ENCODE measurements at regions not wholly inside any gene's neighbourhood (a gene's known extent, or its start where the extent isn't known, plus 50 kb on each side); places are given as distances from the start of the nearest gene placed in this dataset.
"Not testable (repeated sequence)": the region's sequence is repeated elsewhere in the genome, so short reads cannot be mapped to it uniquely, and the experiment has no call there.

DNA sequence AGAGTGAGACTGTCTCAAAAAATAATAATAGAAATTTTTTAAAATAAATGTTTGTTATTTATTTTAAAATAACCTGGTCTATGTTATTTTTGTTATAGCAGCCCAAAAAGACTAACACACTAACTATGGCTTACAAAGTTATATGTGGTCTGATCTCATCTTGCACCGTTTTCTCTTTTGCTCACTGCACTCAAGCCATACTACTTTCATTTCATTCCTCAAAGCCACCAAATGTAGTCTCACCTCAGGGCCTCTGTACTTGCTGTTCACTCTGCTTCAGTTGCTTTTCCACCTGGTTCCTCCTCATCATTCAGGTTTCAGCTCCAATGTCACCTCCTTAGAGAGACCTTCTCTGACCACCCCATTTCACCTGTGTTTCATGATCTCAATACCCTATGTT lies 55.2 kb upstream of the MDM1 start:
- DNase-seq (ENCODE audit: low read depth) = no peak

GRCh38 chr12:68389305-68389704 lies 57.1 kb upstream of the MDM1 start:
- DNase-seq (ENCODE audit: low read depth) = no peak

- no peak for DNase-seq (ENCODE audit: low read depth)
Measured at GRCh38 chr12:68391937-68392336, 59.8 kb upstream of the MDM1 start.

DNA sequence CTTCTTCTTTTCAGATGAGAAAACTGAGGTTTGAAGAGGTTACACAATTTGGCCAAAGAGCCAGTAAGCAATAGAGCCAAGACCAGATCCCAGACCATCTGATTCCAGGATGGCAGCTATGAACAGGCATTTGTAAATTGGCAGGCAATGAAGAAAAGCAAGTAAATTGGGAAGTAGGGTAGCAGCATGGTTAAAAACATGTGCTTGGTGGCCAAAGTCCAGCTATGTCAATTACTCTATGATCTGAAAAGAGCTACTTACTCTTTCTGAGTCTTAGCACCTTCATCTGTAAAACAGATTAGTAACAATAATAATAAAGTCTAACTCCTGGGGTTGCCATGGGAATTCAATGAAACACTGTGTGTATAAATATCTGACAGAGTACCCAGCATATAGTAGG lies 60.2 kb upstream of the MDM1 start:
- DNase-seq (ENCODE audit: low read depth) = no peak

DNA sequence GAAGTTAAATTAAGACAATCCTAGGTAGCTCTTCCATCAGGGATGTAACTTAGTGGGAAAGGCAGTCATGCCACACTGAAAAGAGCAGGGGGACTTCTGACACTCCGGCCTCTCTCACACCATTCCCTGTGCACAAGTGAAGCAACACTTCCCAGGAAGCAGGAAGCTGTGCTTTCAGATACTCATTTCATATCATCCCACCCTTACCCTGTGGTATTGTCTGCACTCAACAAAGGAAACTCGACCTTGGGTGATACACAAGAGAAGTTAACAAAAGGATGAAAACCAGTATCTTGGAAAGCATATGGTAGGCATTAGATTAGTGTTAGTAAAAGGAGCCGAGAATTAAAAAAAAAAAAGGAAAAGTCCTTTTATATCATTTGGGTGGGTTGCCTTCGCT lies 61.3 kb upstream of the MDM1 start:
- no peak for DNase-seq (ENCODE audit: low read depth)

GRCh38 chr12:68397566-68398158 lies 65.5 kb upstream of the MDM1 start:
- no peak for DNase-seq (ENCODE audit: low read depth)

DNA sequence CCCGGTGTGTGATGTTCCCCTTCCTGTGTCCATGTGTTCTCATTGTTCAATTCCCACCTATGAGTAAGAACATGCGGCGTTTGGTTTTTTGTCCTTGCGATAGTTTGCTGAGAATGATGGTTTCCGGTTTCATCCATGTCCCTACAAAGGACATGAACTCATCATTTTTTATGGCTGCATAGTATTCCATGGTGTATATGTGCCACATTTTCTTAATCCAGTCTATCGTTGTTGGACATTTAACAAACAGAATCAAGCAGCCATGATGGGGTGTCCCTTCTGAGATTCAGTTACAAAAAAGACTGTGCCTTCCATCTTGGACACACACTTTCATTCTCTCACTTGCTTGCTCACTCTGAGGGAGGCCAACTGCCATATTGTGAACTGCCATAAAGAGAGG lies 66.5 kb upstream of the MDM1 start:
- not testable (repeated sequence) for DNase-seq (ENCODE audit: low read depth)

DNA sequence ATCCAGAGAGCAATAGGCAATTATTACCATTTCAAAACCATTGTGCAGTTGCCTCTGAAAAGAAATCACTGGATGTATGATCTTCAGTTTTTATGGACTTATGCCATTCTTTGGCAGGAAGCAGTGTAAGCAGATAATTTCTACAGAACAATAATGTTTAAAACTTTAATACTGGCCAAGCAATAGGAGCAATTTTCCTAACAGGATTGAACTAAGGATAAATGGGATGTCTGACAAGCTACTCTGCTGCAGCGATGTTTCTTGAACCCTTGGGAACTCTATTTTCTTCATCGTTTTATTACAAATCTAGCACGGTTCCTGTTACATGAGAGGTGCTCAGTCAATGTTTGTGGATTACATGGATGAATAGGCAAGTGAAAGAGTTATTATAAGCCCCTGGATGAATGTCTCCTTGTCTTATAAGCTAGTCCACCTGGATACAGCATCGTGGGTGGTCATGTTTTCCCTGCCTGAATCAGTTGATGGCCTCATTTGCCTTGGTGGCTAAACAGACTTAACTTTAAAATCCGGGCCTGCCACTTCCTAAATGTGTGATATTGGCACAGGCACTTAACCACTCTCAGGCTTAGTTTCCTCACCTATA lies 68.2 kb upstream of the MDM1 start:
- DNase-seq (ENCODE audit: low read depth) = no peak

DNA sequence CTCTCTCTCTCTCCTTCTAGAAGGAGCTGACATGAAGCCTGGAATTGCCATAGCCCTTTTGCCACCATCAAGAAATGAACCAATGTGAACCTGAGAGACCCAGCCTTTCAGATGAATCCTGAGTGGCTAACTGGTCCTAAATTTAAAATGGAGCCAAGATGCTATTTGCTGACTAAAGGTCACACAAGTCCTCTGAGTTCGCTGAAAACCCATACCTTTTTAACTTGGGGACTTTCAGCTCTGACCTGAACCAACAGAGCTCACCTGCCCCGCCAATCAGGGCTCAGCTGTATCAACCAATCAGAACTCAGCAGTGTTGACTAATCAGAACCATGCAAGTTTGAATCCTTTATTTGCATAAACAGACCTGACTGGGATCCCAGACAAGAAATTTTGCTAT lies 70.3 kb upstream of the MDM1 start:
- no peak for DNase-seq (ENCODE audit: low read depth)

GRCh38 chr12:68403296-68403695 lies 71.1 kb upstream of the MDM1 start:
- no peak for DNase-seq (ENCODE audit: low read depth)

- no peak for DNase-seq (ENCODE audit: low read depth)
Measured at GRCh38 chr12:68403711-68404110, 71.5 kb upstream of the MDM1 start.

- no peak for DNase-seq (ENCODE audit: low read depth)
Measured at GRCh38 chr12:68405343-68405781, 73.2 kb upstream of the MDM1 start.

DNA sequence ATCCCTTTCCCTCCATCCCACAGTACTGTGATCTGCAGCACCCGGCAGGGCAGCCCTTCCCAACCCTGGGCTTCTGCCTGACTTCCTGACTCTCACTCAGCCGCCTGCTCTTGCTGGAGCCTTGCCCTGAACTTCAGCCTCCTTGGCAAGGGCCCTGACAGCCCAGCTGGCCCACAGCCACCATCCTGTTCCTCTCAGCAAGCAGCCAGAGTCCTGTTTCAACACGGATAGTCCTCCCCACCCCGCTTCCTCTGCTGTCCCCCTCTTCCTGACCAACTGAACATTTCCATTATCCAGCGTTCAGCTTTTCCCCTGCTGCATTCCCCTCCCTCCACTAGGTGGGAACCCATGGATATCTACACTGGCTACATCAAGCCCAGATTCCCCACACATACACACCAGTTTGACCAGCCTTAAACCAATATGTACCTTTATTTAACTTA lies 74.0 kb upstream of the MDM1 start:
- no peak for DNase-seq (ENCODE audit: low read depth)

- no peak for DNase-seq (ENCODE audit: low read depth)
Measured at GRCh38 chr12:68406911-68407310, 74.7 kb upstream of the MDM1 start.

GRCh38 chr12:68410018-68410660 lies 78.0 kb upstream of the MDM1 start:
- no peak for DNase-seq (ENCODE audit: low read depth)

- no peak for DNase-seq (ENCODE audit: low read depth)
Measured at GRCh38 chr12:68411371-68411770, 79.2 kb upstream of the MDM1 start.

DNA sequence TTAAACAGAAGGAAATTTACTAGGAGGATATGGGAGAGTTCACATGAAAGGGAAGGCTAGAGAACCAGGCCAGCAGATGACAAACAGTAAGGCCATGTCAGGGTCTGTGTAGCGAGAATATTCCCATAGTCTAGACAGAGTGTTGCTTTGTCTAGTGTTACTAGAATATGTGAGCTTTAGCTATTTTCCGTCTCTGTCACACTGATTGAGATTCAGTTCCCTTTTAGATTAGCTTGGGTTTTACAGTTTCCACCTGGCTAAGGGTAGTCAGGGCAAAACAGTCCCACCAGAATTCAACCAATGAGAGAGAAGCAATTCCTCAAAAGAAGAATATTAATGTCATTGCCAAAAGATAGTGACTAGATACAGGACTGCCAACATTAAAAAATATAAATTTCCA lies 82.8 kb upstream of the MDM1 start:
- no peak for DNase-seq (ENCODE audit: low read depth)

DNA sequence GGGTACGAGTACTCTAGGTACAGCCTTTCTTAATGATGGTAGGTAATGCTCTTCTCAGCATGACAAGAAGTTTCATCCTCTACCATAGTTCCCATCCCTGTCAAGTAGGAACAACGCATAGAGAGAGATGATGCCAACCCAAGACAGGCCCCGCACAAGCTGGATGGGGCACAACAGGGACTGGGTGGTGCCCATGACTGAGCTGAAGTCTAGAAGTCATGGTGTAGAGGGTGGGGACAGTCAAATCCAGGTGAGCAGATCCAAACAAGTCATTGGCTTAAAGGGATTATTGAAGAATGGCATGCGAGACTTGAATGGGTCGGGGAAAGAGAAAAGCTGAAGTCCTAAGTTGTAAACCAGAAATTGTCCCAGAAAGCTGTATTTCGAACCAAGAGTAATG lies 84.2 kb upstream of the MDM1 start:
- no peak for DNase-seq (ENCODE audit: low read depth)

DNA sequence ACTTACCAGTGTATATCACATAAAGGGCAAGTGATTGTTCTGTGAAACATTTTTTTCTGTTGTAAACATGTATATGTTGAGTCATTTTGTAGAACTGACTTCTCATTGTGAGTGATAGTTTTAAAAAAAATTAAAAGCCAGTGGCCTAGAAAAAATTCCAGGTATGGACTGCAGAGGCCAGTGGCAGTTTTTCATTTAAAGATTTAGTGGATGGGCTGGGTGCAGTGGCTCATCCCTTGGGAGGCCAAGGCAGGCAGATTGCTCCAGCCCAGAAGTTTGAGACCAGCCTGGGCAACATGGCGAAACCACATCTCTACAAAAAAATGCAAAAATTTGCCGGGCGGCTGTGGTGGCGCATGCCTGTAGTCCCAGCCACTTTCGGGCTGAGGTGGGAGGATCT lies 84.7 kb upstream of the MDM1 start:
- no peak for DNase-seq (ENCODE audit: low read depth)

- no peak for DNase-seq (ENCODE audit: low read depth)
Measured at GRCh38 chr12:68418137-68418460, 85.9 kb upstream of the MDM1 start.

DNA sequence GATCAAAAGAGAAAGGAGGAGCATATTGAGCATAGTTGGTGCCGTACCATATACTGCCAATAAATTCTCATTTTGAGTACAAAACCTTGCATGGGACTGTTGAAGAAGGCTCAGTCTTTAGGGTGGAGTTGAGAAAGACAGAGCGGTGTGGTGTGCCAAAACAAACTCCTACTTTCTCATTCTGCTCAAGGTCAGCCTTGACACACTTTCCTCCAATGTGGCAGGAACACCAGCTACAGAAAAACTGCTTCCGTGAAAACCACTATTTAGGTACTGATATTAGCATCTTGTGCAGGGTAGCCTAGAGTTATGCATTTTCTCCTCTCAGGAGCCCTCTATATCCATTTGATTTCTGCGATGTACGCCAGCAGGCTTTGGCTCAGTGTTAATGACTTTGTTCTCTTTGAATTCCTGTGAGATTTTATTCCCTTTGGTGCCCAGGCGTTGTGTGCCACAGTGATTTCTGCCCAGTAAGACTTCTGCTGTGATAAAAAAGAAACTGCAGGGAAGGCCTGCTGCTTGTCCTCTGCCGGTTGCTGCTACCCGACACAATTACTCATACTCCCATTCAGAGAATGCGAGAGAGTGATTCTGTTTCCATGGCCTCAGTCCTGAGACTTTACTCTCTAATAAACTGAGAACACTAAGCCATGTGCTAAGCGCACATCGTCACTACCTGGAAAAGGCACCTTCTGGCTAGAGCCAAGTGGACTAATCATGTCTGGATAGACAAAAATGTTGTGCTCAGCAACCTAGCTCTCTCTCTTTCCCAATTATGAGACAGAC lies 88.3 kb upstream of the MDM1 start:
- DNase-seq (ENCODE audit: low read depth) = no peak

DNA sequence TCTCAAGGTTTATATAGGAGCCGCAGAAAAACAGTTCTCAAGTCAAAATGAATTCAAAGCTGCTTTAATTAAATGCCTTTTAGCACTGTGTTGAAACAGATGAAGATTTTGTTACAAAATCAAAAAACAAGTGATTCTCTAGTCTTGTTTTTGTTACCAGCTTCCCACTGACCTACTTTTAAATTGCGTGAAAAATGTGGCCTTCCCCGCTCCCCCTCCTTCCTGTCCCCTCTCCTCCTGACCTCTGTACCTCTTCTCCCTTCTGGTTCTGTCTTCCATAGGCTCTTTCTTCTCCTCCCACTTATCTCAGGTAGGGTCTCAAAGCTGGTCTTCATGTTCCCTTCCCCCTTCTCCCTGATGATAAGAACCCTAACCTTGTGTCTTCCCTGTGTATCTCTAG lies 90.0 kb upstream of the MDM1 start:
- DNase-seq (ENCODE audit: low read depth) = no peak

DNA sequence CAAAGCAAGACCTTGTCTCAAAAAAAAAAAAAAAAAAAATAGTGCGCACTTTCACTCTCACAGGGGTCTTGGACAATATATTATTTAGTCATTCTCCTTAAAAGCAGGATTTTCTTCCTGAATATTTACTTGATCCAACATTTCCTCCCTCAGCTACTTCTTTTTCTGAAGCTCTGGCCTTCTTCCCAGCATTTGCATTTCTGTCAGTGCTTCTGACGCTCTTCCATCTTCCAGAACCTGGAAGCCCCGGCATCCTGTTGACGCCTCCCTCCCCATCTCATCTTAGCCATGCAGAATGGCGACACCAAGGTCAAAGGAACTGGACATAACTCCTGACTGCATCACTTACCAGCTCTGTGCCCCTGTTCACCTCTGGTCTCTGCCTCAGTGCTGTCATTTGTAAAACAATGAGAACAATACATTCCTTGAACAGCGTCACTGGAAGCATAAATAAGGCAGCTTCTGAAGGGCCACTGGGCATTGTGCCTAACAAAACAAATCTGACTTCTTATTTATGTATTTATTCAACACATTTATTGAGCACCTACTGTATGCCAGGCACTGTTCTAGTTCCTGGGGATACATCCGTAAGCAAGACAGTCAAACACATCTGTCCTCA lies 90.9 kb upstream of the MDM1 start:
- DNase-seq (ENCODE audit: low read depth) = no peak

Data from activated T-cell treated with anti-CD3 and anti-CD28 coated beads for 48 hours (primary cell).